Neural progenitor cell (in vitro differentiated cells): ENCODE measurements at regions not wholly inside any gene's neighbourhood (a gene's known extent, or its start where the extent isn't known, plus 50 kb on each side); places are given as distances from the start of the nearest gene placed in this dataset.

Experiments used
- EZH2 ChIP-seq: fragments of 200-600 bp; sonication (generic); IDR thresholded peaks from 2 replicates; pipeline ENCODE4 v1.6.1; 2017; ENCODE audit warnings: antibody characterized with exemption, mild to moderate bottlenecking, moderate library complexity
- EZH2phosphoT487 ChIP-seq: fragments of 200-600 bp; sonication (generic); IDR thresholded peaks from 2 replicates; pipeline ENCODE4 v1.6.1; 2017; ENCODE audit warnings: antibody characterized with exemption
- TF ChIP-seq, protein P1 (sequence below): fragments of 200-600 bp; sonication (generic); IDR thresholded peaks from 2 replicates; pipeline ENCODE4 v1.5.1; 2017; ENCODE audit warnings: antibody characterized with exemption, mild to moderate bottlenecking

DNA sequence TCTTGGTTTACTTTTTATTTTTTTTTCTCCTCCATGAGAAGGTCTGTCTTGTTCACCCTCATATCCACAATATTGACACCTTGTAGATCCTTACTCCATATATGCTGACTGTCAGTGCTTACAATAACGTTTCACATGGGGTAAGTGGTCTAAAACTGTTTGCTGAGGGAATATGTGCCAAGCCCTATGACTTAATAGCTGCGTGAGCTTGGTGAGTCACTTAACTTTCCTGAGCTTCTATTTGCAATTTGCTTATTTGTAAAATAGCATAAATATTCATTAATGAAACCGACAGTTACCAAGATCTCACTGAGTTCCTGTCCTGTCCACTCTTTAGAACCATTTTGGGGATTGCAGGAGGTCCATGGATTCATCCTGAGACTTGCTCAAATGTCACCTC, 190.7 kb downstream of the CCT6B start:
- TF ChIP-seq, protein P1, sequence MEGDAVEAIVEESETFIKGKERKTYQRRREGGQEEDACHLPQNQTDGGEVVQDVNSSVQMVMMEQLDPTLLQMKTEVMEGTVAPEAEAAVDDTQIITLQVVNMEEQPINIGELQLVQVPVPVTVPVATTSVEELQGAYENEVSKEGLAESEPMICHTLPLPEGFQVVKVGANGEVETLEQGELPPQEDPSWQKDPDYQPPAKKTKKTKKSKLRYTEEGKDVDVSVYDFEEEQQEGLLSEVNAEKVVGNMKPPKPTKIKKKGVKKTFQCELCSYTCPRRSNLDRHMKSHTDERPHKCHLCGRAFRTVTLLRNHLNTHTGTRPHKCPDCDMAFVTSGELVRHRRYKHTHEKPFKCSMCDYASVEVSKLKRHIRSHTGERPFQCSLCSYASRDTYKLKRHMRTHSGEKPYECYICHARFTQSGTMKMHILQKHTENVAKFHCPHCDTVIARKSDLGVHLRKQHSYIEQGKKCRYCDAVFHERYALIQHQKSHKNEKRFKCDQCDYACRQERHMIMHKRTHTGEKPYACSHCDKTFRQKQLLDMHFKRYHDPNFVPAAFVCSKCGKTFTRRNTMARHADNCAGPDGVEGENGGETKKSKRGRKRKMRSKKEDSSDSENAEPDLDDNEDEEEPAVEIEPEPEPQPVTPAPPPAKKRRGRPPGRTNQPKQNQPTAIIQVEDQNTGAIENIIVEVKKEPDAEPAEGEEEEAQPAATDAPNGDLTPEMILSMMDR, result no peak
- TF ChIP-seq EZH2 (no peak), EZH2phosphoT487 (no peak)
